DMS79 treated with DMSO at 0.1 percent for 48 hours (cell line): ENCODE measurements at regions not wholly inside any gene's neighbourhood (a gene's known extent, or its start where the extent isn't known, plus 50 kb on each side); places are given as distances from the start of the nearest gene placed in this dataset.

Experiments used
- DNase-seq: peaks from one replicate; lab custom pipeline; 2025; lab: John Stamatoyannopoulos, UW

DNA sequence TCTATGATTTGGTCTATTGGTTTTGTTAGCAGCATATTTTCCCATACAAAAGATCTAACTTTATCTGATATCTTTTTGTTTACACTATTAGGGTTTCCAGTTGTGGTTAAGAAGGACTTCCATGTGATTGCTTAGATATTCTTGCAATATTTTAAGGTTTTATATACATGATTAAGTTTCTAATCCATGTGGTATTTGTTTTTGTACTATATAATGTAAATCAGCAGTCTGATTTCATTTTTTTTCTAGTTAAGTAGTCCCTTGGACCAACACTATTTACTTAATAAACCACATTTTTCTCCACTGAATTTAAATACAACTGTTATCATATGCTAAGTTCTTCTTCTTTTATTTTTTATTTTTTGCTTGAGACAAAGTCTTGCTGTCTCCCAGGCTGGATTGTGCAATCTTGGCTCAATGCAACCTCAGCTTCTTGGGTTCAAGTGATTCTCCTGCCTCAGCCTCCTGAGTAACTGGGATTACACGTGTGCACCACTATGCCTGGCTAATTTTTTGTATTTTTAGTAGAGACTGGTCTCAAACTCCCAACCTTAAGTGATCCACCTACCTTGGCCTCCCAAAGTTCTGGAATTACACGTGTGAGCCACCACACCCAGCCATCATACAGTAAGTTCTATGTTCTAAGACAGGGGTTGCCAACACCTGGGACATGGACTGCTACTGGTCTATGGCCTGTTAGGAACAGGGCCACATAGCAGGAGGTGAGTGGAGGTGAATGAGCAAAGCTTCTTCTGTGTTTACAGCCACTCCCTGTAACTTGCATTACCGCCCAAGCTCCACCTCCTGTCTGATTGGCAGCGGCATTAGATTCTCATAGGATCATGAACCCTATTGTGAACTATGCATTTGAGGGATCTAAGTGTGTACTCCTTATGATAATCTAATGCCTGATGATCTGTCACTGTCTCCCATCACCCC is 58.5 kb upstream of the RAB27B start:
- DNase-seq = no peak

DNA sequence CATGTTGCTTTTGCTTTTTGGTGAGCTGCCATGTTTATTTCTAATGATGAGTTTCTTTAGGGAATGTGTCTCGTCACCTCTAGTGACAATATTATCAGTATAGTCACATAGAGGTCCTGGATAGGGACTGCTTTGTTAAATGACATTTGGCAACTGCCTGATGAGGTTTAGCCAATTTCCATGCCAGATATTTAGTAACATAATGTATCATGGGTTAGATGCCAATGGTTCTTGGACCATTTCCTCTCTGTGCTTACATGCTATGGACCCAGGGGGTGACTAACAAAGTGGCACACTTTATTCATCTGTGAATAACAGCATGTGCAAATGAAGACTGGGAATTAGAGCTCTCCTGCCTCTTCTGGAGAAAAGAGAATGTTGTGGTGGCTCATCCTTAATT is 56.2 kb upstream of the RAB27B start:
- no peak for DNase-seq

DNA sequence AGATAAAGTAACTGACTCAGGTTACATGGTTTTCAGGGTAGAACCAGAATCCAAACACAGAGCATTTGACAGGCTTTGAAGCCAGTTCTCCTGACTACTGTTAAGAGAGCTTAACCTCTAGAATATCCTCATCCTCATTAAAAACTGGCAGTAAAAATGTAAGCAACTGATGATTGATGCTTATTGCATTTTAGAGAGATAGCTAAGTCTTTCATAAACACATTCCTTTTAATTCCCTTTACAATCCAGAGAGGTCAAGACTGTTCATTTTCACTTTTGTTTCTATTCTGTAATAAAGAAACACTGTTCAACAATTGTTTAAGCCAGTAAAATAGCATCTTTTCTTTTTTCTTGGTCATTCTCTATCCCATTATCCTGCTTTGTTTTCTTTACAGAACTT is 53.9 kb upstream of the RAB27B start:
- no peak for DNase-seq

DNA sequence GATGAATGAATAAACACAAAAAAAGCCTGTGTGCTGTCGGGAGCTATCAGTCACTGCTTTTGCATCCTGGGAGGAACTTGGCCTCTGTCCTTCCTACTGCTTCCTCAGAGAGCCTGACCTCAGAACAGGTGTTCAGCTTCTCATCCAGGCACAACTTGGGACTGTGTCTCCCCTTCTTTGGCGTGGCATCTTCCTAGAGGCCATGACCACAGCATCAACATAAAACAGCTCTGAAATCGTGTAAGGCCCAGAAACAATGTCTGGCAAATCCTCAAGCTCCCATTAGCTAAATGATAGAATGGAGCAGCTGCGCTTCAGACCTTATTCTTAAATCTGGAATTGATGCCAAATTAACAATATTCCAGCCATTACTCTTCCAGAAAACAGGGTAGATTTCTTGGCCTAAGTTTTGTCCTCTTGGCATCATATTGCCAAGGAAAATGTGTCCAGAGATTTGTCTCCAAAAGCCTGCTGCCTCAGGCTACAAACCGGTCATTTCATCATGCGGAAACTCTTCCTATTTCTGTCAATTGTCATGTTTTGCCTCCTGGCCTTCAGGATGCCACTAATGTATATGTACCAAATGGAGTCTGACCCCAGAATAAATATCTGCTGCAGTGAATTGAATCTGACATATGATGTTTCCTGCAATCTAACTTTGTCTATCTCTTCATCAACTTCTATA is 53.2 kb upstream of the RAB27B start:
- DNase-seq = no peak

DNA sequence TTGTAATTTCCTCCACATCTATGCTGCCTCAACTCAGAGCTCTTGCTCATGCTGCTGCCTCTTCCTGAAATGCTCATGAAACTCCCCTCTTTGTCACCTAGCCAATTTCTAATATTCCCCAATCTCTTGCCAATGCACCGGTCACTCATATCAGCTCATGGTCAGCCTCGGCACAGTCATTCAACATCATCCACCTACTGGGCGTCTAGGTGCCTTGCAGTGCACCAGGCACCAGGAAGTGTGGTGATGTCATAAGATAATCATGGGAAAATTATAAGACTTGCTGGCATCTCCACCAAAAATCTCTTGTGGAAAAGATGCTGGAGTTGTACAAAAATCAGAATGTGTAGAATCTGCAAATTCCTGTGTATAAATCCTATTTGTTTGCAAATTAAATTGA is 52.6 kb upstream of the RAB27B start:
- no peak for DNase-seq

DNA sequence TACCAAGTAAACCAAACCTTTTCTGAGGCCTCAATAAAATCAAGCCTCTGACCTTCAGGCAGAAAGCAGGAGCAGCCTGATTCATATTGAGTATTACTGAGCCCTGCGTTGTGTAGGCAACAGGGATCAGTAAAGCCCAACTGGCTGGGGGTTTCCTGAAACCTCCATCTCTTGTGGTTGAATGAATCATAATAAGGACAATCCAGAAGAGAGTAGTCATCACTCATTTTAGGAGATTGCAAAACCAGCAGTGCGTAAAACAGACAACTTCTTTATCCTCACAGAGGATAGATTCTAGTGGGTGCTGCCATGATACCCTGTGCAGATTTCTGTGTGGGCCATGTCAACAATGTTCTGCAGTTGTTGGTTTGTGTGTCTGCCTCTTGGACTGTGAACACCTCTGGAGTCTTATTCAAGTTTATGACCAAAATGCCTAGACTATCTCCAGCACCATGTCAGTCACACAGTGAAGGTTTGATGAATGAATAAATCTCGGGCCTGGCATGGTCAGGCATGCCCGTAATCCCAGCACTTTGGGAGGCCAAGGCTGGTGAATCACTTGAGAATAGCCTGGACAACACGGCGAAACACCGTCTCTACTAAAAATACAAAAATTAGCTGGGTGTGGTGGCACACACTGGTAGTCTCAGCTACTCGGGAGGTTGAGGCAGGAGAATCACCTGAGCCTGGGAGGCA is 51.8 kb upstream of the RAB27B start:
- no peak for DNase-seq

DNA sequence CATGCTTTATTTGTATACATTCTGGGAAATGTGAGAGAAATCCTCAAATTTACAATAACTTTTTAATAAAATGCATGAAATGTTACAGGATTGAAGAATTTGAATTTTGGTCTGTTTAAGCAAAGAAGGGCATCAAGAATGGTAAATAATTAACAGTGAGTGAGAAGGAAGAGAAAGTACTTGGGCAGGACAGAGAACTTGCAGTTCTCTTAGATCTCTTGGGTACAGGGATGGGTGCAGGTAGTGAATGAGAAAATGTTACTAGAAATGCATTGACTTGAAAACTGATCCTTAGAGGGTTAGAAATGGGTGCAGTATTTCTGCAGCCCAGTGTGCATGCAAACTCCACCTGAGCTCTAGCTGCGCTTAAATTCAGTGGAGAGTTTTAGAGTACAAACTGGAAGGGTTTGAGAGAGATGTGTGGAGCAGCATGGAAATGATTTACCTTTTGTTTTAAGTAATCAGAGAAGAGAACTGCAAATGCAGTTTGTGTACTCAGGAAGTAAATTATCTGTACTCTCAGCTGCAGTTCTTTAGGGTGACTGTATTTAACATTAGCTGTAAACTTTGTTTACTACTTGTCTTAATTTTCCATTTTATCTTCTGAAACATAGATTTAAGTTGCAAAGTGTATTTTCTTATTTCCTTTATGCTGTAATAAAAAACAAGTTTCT is 51.0 kb upstream of the RAB27B start:
- DNase-seq = no peak

DNA sequence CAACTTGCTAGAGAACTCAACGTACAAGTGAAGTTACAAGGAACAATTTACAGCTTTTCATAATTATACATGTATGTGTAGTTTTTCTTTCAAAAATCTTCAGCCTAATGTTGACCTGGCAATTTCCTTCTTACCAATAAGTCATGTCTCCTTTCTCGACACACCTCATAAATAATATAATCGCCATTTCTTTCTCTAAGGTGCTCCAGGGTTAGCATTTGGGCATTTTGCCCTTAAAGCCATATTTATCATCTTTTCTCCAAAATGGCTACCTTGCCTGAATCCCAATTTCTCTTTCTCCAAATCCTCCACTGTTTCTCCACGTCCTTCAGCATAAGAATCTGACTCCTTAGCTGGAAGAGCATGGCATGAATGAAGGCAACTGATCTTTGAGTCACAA is 50.3 kb upstream of the RAB27B start:
- no peak for DNase-seq
